Tibial nerve (tissue), 3 donors: ENCODE measurements at regions not wholly inside any gene's neighbourhood (a gene's known extent, or its start where the extent isn't known, plus 50 kb on each side); places are given as distances from the start of the nearest gene placed in this dataset.

Experiments
- POLR2A ChIP-seq, 2 donors: fragments of 450-650 bp; IDR thresholded peaks; one replicate each; pipeline ENCODE4 v1.6.1; 2017; ENCODE audit warnings: antibody characterized with exemption in 2 of 2, mild to moderate bottlenecking in 2 of 2, moderate library complexity in 2 of 2
- TF ChIP-seq, protein P1 (sequence below), 5 experiments: fragments of 200-600 bp in 3 of 5; fragments of 450-650 bp in 2 of 5; sonication (generic) in 3 of 5; IDR thresholded peaks; one replicate each; pipeline ENCODE4 v1.5.1; 2016 to 2019; ENCODE audit warnings: antibody characterized with exemption in 5 of 5, mild to moderate bottlenecking in 3 of 5, moderate library complexity in 2 of 5

- TF ChIP-seq, protein P1, sequence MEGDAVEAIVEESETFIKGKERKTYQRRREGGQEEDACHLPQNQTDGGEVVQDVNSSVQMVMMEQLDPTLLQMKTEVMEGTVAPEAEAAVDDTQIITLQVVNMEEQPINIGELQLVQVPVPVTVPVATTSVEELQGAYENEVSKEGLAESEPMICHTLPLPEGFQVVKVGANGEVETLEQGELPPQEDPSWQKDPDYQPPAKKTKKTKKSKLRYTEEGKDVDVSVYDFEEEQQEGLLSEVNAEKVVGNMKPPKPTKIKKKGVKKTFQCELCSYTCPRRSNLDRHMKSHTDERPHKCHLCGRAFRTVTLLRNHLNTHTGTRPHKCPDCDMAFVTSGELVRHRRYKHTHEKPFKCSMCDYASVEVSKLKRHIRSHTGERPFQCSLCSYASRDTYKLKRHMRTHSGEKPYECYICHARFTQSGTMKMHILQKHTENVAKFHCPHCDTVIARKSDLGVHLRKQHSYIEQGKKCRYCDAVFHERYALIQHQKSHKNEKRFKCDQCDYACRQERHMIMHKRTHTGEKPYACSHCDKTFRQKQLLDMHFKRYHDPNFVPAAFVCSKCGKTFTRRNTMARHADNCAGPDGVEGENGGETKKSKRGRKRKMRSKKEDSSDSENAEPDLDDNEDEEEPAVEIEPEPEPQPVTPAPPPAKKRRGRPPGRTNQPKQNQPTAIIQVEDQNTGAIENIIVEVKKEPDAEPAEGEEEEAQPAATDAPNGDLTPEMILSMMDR (IDR thresholded peaks at IDR 0.05), result peak in 2 of 5 experiments; percentile 30 to 37
- TF ChIP-seq POLR2A (IDR thresholded peaks at IDR 0.05), result peak; percentile 56 to 86
Measured at GRCh38 chr2:71276311-71277146, 49.6 kb upstream of the PAIP2B start.
